GM12891 (cell line): ENCODE measurements at regions not wholly inside any gene's neighbourhood (a gene's known extent, or its start where the extent isn't known, plus 50 kb on each side); places are given as distances from the start of the nearest gene placed in this dataset.

Experiments used
- POLR2A ChIP-seq: IDR thresholded peaks from 2 replicates; pipeline ENCODE4 v1.6.1; 2011; ENCODE audit warnings: low read depth, low read length, control low read depth
- POLR2AphosphoS5 ChIP-seq: IDR thresholded peaks from 2 replicates; pipeline ENCODE4 v1.6.1; 2011; ENCODE audit warnings: low read depth, low read length, control low read depth
- SPI1 ChIP-seq: IDR thresholded peaks from 2 replicates; pipeline ENCODE4 v1.6.1; 2011; ENCODE audit warnings: low read depth, low read length, control low read depth
- TAF1 ChIP-seq: IDR thresholded peaks from 2 replicates; pipeline ENCODE4 v1.6.1; 2011; ENCODE audit warnings: low read depth, low read length, control low read depth

- TF ChIP-seq POLR2AphosphoS5, result no peak
- no peak for TF ChIP-seq POLR2A
- no peak for TF ChIP-seq SPI1
- no peak for TF ChIP-seq TAF1
These were observed 314.5 kb upstream of the MMADHC start for GRCh38 chr2:149902081-149902480.
